GM12891 (cell line): ENCODE measurements at regions not wholly inside any gene's neighbourhood (a gene's known extent, or its start where the extent isn't known, plus 50 kb on each side); places are given as distances from the start of the nearest gene placed in this dataset.
"Not testable (repeated sequence)": the region's sequence is repeated elsewhere in the genome, so short reads cannot be mapped to it uniquely, and the experiment has no call there.

ENCODE experiments used
- DNase-seq: peaks from one replicate; pipeline ENCODE4 v3.0.0; 2011; ENCODE audit warnings: low spot score; ENCODE audit not compliant: insufficient read length
- FAIRE-seq: peaks from 2 replicates; lab custom pipeline; 2011; peaks lifted over from hg19 to GRCh38; lab: Jason Lieb, UNC
- PAX5 ChIP-seq: IDR thresholded peaks from 2 replicates; pipeline ENCODE4 v1.6.1; 2011; ENCODE audit warnings: low read length, moderate library complexity, mild to moderate bottlenecking; ENCODE audit not compliant: insufficient read depth, severe bottlenecking
- POLR2A ChIP-seq: IDR thresholded peaks from 2 replicates; pipeline ENCODE4 v1.6.1; 2011; ENCODE audit warnings: low read depth, low read length, control low read depth
- POLR2AphosphoS5 ChIP-seq: IDR thresholded peaks from 2 replicates; pipeline ENCODE4 v1.6.1; 2011; ENCODE audit warnings: low read depth, low read length, control low read depth
- POU2F2 ChIP-seq: IDR thresholded peaks from 2 replicates; pipeline ENCODE4 v1.6.1; 2011; ENCODE audit warnings: low read depth, mild to moderate bottlenecking, control low read depth, low read length, moderate library complexity
- SPI1 ChIP-seq: IDR thresholded peaks from 2 replicates; pipeline ENCODE4 v1.6.1; 2011; ENCODE audit warnings: low read depth, low read length, control low read depth
- TAF1 ChIP-seq: IDR thresholded peaks from 2 replicates; pipeline ENCODE4 v1.6.1; 2011; ENCODE audit warnings: low read depth, low read length, control low read depth

GRCh38 chr12:65728848-65729793 lies 95.2 kb upstream of the HMGA2 start:
- TF ChIP-seq TAF1, result no peak
- no peak for TF ChIP-seq POU2F2
- no peak for TF ChIP-seq POLR2A
- TF ChIP-seq PAX5, result no peak
- TF ChIP-seq POLR2AphosphoS5, result no peak
- no peak for TF ChIP-seq SPI1
- DNase-seq, result no peak
- no peak for FAIRE-seq

GRCh38 chr12:65731771-65732170 lies 92.5 kb upstream of the HMGA2 start:
- no peak for FAIRE-seq
- no peak for TF ChIP-seq TAF1
- DNase-seq, result no peak

GRCh38 chr12:65733643-65734042 lies 90.6 kb upstream of the HMGA2 start:
- FAIRE-seq, DNase-seq: not testable (repeated sequence)

GRCh38 chr12:65734226-65734625 lies 90.1 kb upstream of the HMGA2 start:
- TF ChIP-seq TAF1 (no peak), PAX5 (no peak), POLR2AphosphoS5 (no peak), SPI1 (no peak), POU2F2 (no peak), POLR2A (no peak)
- DNase-seq, result no peak
- FAIRE-seq, result no peak

- FAIRE-seq (no peak), DNase-seq (no peak)
- no peak for TF ChIP-seq POLR2A
Measured at GRCh38 chr12:65739606-65740005, 84.7 kb upstream of the HMGA2 start.

GRCh38 chr12:65740506-65740872 lies 83.8 kb upstream of the HMGA2 start:
- DNase-seq (no peak), FAIRE-seq (no peak)
- TF ChIP-seq POU2F2 (no peak), TAF1 (no peak)

- DNase-seq (peak; percentile 65), FAIRE-seq (peak; percentile 64)
- no peak for TF ChIP-seq POU2F2
- TF ChIP-seq POLR2AphosphoS5, result no peak
- no peak for TF ChIP-seq PAX5
- no peak for TF ChIP-seq TAF1
- no peak for TF ChIP-seq POLR2A
Measured at GRCh38 chr12:65740873-65741600, 83.2 kb upstream of the HMGA2 start.

GRCh38 chr12:65741656-65742017 lies 82.6 kb upstream of the HMGA2 start:
- FAIRE-seq (no peak), DNase-seq (peak; percentile 30)
- TF ChIP-seq POLR2A (no peak), TAF1 (no peak), SPI1 (no peak), POLR2AphosphoS5 (no peak), POU2F2 (no peak), PAX5 (no peak)

- peak; percentile 42 for DNase-seq
- TF ChIP-seq POU2F2, result no peak
- TF ChIP-seq PAX5, result no peak
- no peak for TF ChIP-seq POLR2A
- no peak for TF ChIP-seq SPI1
- TF ChIP-seq POLR2AphosphoS5, result no peak
- TF ChIP-seq TAF1, result no peak
- FAIRE-seq, result peak; percentile 50
Measured at GRCh38 chr12:65742018-65743010, 82.0 kb upstream of the HMGA2 start.

- FAIRE-seq, DNase-seq: not testable (repeated sequence)
Measured at GRCh38 chr12:65744236-65744840, 79.9 kb upstream of the HMGA2 start.
